Lower leg skin (tissue), 4 donors: ENCODE measurements at regions not wholly inside any gene's neighbourhood (a gene's known extent, or its start where the extent isn't known, plus 50 kb on each side); places are given as distances from the start of the nearest gene placed in this dataset.
"Not testable (repeated sequence)": the region's sequence is repeated elsewhere in the genome, so short reads cannot be mapped to it uniquely, and the experiment has no call there.

Experiments used
- DNase-seq, 2 donors: peaks; one replicate each; pipeline ENCODE4 v3.0.0-alpha.2; 2019; ENCODE audit warnings: low spot score in 2 of 2
- H3K4me3 ChIP-seq: fragments of 200-600 bp; sonication (generic); 2 replicates; pipeline ENCODE4 v1.5.1; 2017; ENCODE audit warnings: mild to moderate bottlenecking, low read depth; ENCODE audit not compliant: poor library complexity, severe bottlenecking
- POLR2A ChIP-seq, 2 donors: fragments of 450-650 bp; IDR thresholded peaks; one replicate each; pipeline ENCODE4 v1.6.1; 2016 to 2017; ENCODE audit warnings: antibody characterized with exemption in 2 of 2, mild to moderate bottlenecking in 1 of 2, moderate library complexity in 1 of 2
- WGBS, 2 donors: methylation state at CpG; one replicate each; pipeline ENCODE4 v1.1.5; 2018; 5-methylcytosine and 5-hydroxymethylcytosine counted together
- intact Hi-C: fragments of 100-400 bp; cut with DNase I; formaldehyde crosslinking; loops from one replicate; pipeline ENCODE4 v1.15.0; 2023; ENCODE audit warnings: low total_unique reads
- TF ChIP-seq, protein P1 (sequence below), 3 donors: fragments of 450-650 bp; IDR thresholded peaks; one replicate each; pipeline ENCODE4 v1.5.1; 2016; ENCODE audit warnings: antibody characterized with exemption in 3 of 3, mild to moderate bottlenecking in 3 of 3, moderate library complexity in 2 of 3

- 52 to 53% methylated on average over 9 of the region's 9 CpGs for WGBS, 2 donors
- H3K4me3 ChIP-seq: no peak overlapping the region
- intact Hi-C loops: no loop called here
- DNase-seq: no peak
- TF ChIP-seq, protein P1, sequence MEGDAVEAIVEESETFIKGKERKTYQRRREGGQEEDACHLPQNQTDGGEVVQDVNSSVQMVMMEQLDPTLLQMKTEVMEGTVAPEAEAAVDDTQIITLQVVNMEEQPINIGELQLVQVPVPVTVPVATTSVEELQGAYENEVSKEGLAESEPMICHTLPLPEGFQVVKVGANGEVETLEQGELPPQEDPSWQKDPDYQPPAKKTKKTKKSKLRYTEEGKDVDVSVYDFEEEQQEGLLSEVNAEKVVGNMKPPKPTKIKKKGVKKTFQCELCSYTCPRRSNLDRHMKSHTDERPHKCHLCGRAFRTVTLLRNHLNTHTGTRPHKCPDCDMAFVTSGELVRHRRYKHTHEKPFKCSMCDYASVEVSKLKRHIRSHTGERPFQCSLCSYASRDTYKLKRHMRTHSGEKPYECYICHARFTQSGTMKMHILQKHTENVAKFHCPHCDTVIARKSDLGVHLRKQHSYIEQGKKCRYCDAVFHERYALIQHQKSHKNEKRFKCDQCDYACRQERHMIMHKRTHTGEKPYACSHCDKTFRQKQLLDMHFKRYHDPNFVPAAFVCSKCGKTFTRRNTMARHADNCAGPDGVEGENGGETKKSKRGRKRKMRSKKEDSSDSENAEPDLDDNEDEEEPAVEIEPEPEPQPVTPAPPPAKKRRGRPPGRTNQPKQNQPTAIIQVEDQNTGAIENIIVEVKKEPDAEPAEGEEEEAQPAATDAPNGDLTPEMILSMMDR (IDR thresholded peaks at IDR 0.05): no peak
- TF ChIP-seq POLR2A (IDR thresholded peaks at IDR 0.05): no peak
Observed at GRCh38 chr1:866095-866494, 57.6 kb upstream of the SAMD11 start.

GRCh38 chr1:866631-867299, 57.0 kb upstream of the SAMD11 start:
- intact Hi-C loops, H3K4me3 ChIP-seq, DNase-seq: not testable (repeated sequence)
- WGBS, 2 donors: 61% methylated on average over 33 of the region's 33 CpGs

DNA sequence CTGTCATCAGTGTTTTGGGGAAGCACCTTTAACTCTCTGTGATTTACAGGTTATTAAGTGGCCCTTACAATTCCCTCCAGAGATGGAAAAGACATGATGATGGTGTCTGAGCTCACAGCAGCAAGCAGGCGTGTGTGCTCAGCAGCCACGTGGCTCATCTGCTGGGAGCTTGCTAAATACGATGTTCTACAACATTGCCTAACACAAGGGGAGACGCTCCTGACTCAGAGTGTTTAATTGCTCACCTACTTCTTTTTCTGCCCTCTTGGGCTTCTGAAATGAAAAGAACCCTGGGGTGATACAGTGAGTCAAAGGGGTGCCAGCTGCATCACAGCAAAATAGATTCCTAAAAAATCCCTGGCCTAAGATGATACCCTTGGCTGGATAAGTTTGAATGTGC, 56.2 kb upstream of the SAMD11 start:
- DNase-seq, intact Hi-C loops, H3K4me3 ChIP-seq: not testable (repeated sequence)
- WGBS, 2 donors: 38 to 50% methylated on average over 4 of the region's 4 CpGs

- TF ChIP-seq, protein P1 (IDR thresholded peaks at IDR 0.05): no peak
- no peak for TF ChIP-seq POLR2A (IDR thresholded peaks at IDR 0.05)
- no peak overlapping the region for H3K4me3 ChIP-seq
- intact Hi-C loops: no loop called here
- 14 to 26% methylated on average over 28 to 30 of the region's 55 CpGs for WGBS, 2 donors
- peak; percentile 28 to 89 for DNase-seq
Observed at GRCh38 chr1:869499-870244, 54.1 kb upstream of the SAMD11 start.
